ENCODE measurements at regions not wholly inside any gene's neighbourhood (a gene's known extent, or its start where the extent isn't known, plus 50 kb on each side); places are given as distances from the start of the nearest gene placed in this dataset.

- DNase-seq (ENCODE audit: low spot score) = no peak
- intact Hi-C loops (cut with DNase I) = no loop called here
Observed at GRCh38 chr5:6976971-6977370, 263.7 kb downstream of the TENT4A start.

- no peak for DNase-seq (ENCODE audit: low spot score)
- intact Hi-C loops (cut with DNase I) = no loop called here
Observed at GRCh38 chr5:6979061-6979460, 265.8 kb downstream of the TENT4A start.

- intact Hi-C loops (cut with DNase I) = no loop called here
- DNase-seq (ENCODE audit: low spot score) = no peak
Observed at GRCh38 chr5:6989230-6989629, 276.0 kb downstream of the TENT4A start.

- intact Hi-C loops (cut with DNase I) = no loop called here
- no peak for DNase-seq (ENCODE audit: low spot score)
Observed at GRCh38 chr5:6994097-6994496, 280.9 kb downstream of the TENT4A start.

GRCh38 chr5:6995115-6995514 lies 281.9 kb downstream of the TENT4A start:
- no peak for DNase-seq (ENCODE audit: low spot score)

GRCh38 chr5:7000310-7000709 lies 287.1 kb downstream of the TENT4A start:
- intact Hi-C loops (cut with DNase I) = no loop called here
- DNase-seq (ENCODE audit: low spot score) = no peak

More at GRCh38 chr5:6995115-6995514, 281.9 kb downstream of the TENT4A start:
- intact Hi-C loops (cut with DNase I) = no loop called here

- intact Hi-C loops (cut with DNase I) = no loop called here
- no peak for DNase-seq (ENCODE audit: low spot score)
Observed at GRCh38 chr5:7010591-7010990, 297.4 kb downstream of the TENT4A start.

- no peak for DNase-seq (ENCODE audit: low spot score)
- intact Hi-C loops (cut with DNase I) = no loop called here
Observed at GRCh38 chr5:7012057-7012456, 298.8 kb downstream of the TENT4A start.

- no peak for DNase-seq (ENCODE audit: low spot score)
- intact Hi-C loops (cut with DNase I) = no loop called here
Observed at GRCh38 chr5:7014611-7015010, 301.4 kb downstream of the TENT4A start.

- intact Hi-C loops (cut with DNase I) = no loop called here
- no peak for DNase-seq (ENCODE audit: low spot score)
Observed at GRCh38 chr5:7015586-7016256, 302.5 kb downstream of the TENT4A start.

- DNase-seq (ENCODE audit: low spot score) = no peak
- intact Hi-C loops (cut with DNase I) = no loop called here
Observed at GRCh38 chr5:7016999-7017747, 303.9 kb downstream of the TENT4A start.

GRCh38 chr5:7018198-7018597 lies 305.0 kb downstream of the TENT4A start:
- DNase-seq (ENCODE audit: low spot score) = no peak
- intact Hi-C loops (cut with DNase I) = no loop called here

- intact Hi-C loops (cut with DNase I) = no loop called here
- DNase-seq (ENCODE audit: low spot score) = no peak
Observed at GRCh38 chr5:7018601-7019000, 305.4 kb downstream of the TENT4A start.

GRCh38 chr5:7036192-7036835 lies 323.1 kb downstream of the TENT4A start:
- no peak for DNase-seq (ENCODE audit: low spot score)
- intact Hi-C loops (cut with DNase I) = no loop called here

GRCh38 chr5:7039074-7039473 lies 325.8 kb downstream of the TENT4A start:
- intact Hi-C loops (cut with DNase I) = no loop called here
- DNase-seq (ENCODE audit: low spot score) = no peak

- no peak for DNase-seq (ENCODE audit: low spot score)
- intact Hi-C loops (cut with DNase I) = no loop called here
Observed at GRCh38 chr5:7040111-7040510, 326.9 kb downstream of the TENT4A start.

- intact Hi-C loops (cut with DNase I) = no loop called here
- no peak for DNase-seq (ENCODE audit: low spot score)
Observed at GRCh38 chr5:7043797-7044196, 330.6 kb downstream of the TENT4A start.

GRCh38 chr5:7047511-7048261 lies 334.5 kb downstream of the TENT4A start:
- DNase-seq (ENCODE audit: low spot score) = no peak
- intact Hi-C loops (cut with DNase I) = no loop called here

- intact Hi-C loops (cut with DNase I) = no loop called here
Observed at GRCh38 chr5:7050986-7051385, 337.8 kb downstream of the TENT4A start.

GRCh38 chr5:7053125-7053524 lies 339.9 kb downstream of the TENT4A start:
- no peak for DNase-seq (ENCODE audit: low spot score)
- intact Hi-C loops (cut with DNase I) = no loop called here

More at GRCh38 chr5:7050986-7051385, 337.8 kb downstream of the TENT4A start:
- DNase-seq (ENCODE audit: low spot score) = no peak
